ENCODE measurements at regions not wholly inside any gene's neighbourhood (a gene's known extent, or its start where the extent isn't known, plus 50 kb on each side); places are given as distances from the start of the nearest gene placed in this dataset.

DNA sequence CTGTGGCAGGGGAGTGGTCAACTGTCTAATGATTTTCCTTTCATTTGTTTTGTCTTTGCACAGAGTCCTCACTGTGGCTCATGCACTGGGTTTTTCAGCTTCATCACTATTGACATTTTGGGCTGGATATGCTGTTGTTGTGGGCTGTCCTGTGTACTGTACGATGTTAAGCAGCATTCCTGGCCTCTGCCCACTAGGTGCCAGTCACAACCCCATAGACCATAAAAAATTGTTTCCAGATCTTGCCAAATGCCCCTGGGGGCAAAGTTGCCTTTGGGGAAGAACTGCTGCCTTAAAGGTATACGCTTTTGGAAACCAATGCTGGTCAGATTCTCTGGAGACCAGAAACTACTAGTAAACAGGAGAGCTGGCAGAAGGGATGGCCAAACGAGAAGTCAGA is 310.4 kb downstream of the SPRY2 start:
- TF ChIP-seq, protein P1, sequence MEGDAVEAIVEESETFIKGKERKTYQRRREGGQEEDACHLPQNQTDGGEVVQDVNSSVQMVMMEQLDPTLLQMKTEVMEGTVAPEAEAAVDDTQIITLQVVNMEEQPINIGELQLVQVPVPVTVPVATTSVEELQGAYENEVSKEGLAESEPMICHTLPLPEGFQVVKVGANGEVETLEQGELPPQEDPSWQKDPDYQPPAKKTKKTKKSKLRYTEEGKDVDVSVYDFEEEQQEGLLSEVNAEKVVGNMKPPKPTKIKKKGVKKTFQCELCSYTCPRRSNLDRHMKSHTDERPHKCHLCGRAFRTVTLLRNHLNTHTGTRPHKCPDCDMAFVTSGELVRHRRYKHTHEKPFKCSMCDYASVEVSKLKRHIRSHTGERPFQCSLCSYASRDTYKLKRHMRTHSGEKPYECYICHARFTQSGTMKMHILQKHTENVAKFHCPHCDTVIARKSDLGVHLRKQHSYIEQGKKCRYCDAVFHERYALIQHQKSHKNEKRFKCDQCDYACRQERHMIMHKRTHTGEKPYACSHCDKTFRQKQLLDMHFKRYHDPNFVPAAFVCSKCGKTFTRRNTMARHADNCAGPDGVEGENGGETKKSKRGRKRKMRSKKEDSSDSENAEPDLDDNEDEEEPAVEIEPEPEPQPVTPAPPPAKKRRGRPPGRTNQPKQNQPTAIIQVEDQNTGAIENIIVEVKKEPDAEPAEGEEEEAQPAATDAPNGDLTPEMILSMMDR (conservative IDR thresholded peaks at IDR 0.05; ENCODE audit: low read depth in 2 of 2): peak; percentile 44 to 46
- TF ChIP-seq EZH2 (IDR thresholded peaks at IDR 0.05; ENCODE audit: low read depth, unreplicated experiment): no peak
- no peak for TF ChIP-seq EZH2phosphoT487 (IDR thresholded peaks at IDR 0.05; ENCODE audit: unreplicated experiment)
- no peak for TF ChIP-seq ZNF331 (CRISPR knock-in tag; IDR thresholded peaks at IDR 0.05; ENCODE audit: low read depth)
- no peak for TF ChIP-seq POLR2AphosphoS5 (IDR thresholded peaks at IDR 0.05; ENCODE audit: low read depth)
- no peak for TF ChIP-seq JUNB (IDR thresholded peaks at IDR 0.05; ENCODE audit: unreplicated experiment)

Measured in GM23338 (cell line).